Ishikawa (cell line): ENCODE measurements at regions not wholly inside any gene's neighbourhood (a gene's known extent, or its start where the extent isn't known, plus 50 kb on each side); places are given as distances from the start of the nearest gene placed in this dataset.

ENCODE experiments used
- CEBPB ChIP-seq: IDR thresholded peaks from 2 replicates; pipeline ENCODE4 v1.6.1; 2012
- CREB1 ChIP-seq: IDR thresholded peaks from 2 replicates; pipeline ENCODE4 v1.6.1; 2012; ENCODE audit warnings: low read depth
- EGR1 ChIP-seq: IDR thresholded peaks from 2 replicates; pipeline ENCODE4 v1.6.1; 2012
- EP300 ChIP-seq: IDR thresholded peaks from 2 replicates; pipeline ENCODE4 v1.6.1; 2012; ENCODE audit warnings: borderline replicate concordance
- FOXM1 ChIP-seq: IDR thresholded peaks from 2 replicates; pipeline ENCODE4 v1.6.1; 2012; ENCODE audit warnings: low read depth, borderline replicate concordance
- MAX ChIP-seq: IDR thresholded peaks from 2 replicates; pipeline ENCODE4 v1.6.1; 2012
- NFIC ChIP-seq: IDR thresholded peaks from 2 replicates; pipeline ENCODE4 v1.6.1; 2012
- RAD21 ChIP-seq: IDR thresholded peaks from 2 replicates; pipeline ENCODE4 v1.6.1; 2012; ENCODE audit warnings: low read depth
- REST ChIP-seq: IDR thresholded peaks from 2 replicates; pipeline ENCODE4 v1.6.1; 2012; ENCODE audit warnings: low read depth, mild to moderate bottlenecking
- TAF1 ChIP-seq: IDR thresholded peaks from 2 replicates; pipeline ENCODE4 v1.6.1; 2012; ENCODE audit warnings: low read depth, mild to moderate bottlenecking
- TCF12 ChIP-seq: IDR thresholded peaks from 2 replicates; pipeline ENCODE4 v1.6.1; 2012; ENCODE audit warnings: low read depth
- TEAD4 ChIP-seq: IDR thresholded peaks from 2 replicates; pipeline ENCODE4 v1.6.1; 2012
- USF1 ChIP-seq: IDR thresholded peaks from 2 replicates; pipeline ENCODE4 v1.6.1; 2012
- YY1 ChIP-seq: IDR thresholded peaks from 2 replicates; pipeline ENCODE4 v1.6.1; 2012; ENCODE audit warnings: low read depth
- ZBTB7A ChIP-seq: IDR thresholded peaks from 2 replicates; pipeline ENCODE4 v1.6.1; 2012; ENCODE audit warnings: low read depth

GRCh38 chr3:64863226-64864212 is 175.7 kb upstream of the ADAMTS9 start:
- TF ChIP-seq CEBPB = no peak
- no peak for TF ChIP-seq TEAD4
- TF ChIP-seq FOXM1 = no peak
- no peak for TF ChIP-seq USF1
- TF ChIP-seq NFIC = no peak
- TF ChIP-seq ZBTB7A = no peak
- no peak for TF ChIP-seq YY1
- no peak for TF ChIP-seq TCF12
- TF ChIP-seq EGR1 = no peak
- TF ChIP-seq RAD21 = no peak
- TF ChIP-seq CREB1 = no peak
- TF ChIP-seq REST = no peak

GRCh38 chr3:64861684-64862083 is 173.9 kb upstream of the ADAMTS9 start:
- no peak for TF ChIP-seq TCF12
- TF ChIP-seq EGR1 = no peak
- TF ChIP-seq ZBTB7A = no peak
- no peak for TF ChIP-seq YY1
- TF ChIP-seq FOXM1 = no peak
- TF ChIP-seq MAX = no peak
- TF ChIP-seq USF1 = no peak
- no peak for TF ChIP-seq EP300
- TF ChIP-seq REST = no peak
- TF ChIP-seq CEBPB = no peak
- no peak for TF ChIP-seq TEAD4
- no peak for TF ChIP-seq RAD21
- TF ChIP-seq TAF1 = no peak
- TF ChIP-seq CREB1 = no peak
- no peak for TF ChIP-seq NFIC

- TF ChIP-seq EP300 (no peak), RAD21 (no peak), TAF1 (no peak), CEBPB (no peak), NFIC (no peak), TEAD4 (no peak), MAX (no peak), REST (no peak), EGR1 (no peak)
These were observed 172.7 kb upstream of the ADAMTS9 start for GRCh38 chr3:64860536-64860870.

- no peak for TF ChIP-seq MAX
- TF ChIP-seq USF1 = no peak
- no peak for TF ChIP-seq NFIC
- TF ChIP-seq TCF12 = no peak
- TF ChIP-seq EP300 = no peak
- TF ChIP-seq REST = no peak
- no peak for TF ChIP-seq ZBTB7A
- no peak for TF ChIP-seq TAF1
- no peak for TF ChIP-seq EGR1
- no peak for TF ChIP-seq CREB1
- TF ChIP-seq YY1 = no peak
- TF ChIP-seq TEAD4 = no peak
- TF ChIP-seq FOXM1 = no peak
These were observed 172.1 kb upstream of the ADAMTS9 start for GRCh38 chr3:64859625-64860535.
